ENCODE measurements at regions not wholly inside any gene's neighbourhood (a gene's known extent, or its start where the extent isn't known, plus 50 kb on each side); places are given as distances from the start of the nearest gene placed in this dataset.

GRCh38 chr10:84783386-84783785 lies 455.0 kb downstream of the CCSER2 start:
- no peak for TF ChIP-seq POLR2A (IDR thresholded peaks at IDR 0.05; ENCODE audit: low read depth)
- TF ChIP-seq, protein P1, sequence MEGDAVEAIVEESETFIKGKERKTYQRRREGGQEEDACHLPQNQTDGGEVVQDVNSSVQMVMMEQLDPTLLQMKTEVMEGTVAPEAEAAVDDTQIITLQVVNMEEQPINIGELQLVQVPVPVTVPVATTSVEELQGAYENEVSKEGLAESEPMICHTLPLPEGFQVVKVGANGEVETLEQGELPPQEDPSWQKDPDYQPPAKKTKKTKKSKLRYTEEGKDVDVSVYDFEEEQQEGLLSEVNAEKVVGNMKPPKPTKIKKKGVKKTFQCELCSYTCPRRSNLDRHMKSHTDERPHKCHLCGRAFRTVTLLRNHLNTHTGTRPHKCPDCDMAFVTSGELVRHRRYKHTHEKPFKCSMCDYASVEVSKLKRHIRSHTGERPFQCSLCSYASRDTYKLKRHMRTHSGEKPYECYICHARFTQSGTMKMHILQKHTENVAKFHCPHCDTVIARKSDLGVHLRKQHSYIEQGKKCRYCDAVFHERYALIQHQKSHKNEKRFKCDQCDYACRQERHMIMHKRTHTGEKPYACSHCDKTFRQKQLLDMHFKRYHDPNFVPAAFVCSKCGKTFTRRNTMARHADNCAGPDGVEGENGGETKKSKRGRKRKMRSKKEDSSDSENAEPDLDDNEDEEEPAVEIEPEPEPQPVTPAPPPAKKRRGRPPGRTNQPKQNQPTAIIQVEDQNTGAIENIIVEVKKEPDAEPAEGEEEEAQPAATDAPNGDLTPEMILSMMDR (IDR thresholded peaks at IDR 0.05), result peak; percentile 45 to 55 (median 47)
- TF ChIP-seq EP300 (IDR thresholded peaks at IDR 0.05), result no peak
- no peak for TF ChIP-seq POLR2AphosphoS5 (IDR thresholded peaks at IDR 0.05)
